Neural crest cell (in vitro differentiated cells): ENCODE measurements at regions not wholly inside any gene's neighbourhood (a gene's known extent, or its start where the extent isn't known, plus 50 kb on each side); places are given as distances from the start of the nearest gene placed in this dataset.

Experiments used
- DNase-seq: peaks from one replicate; pipeline ENCODE4 v3.0.0; 2021; ENCODE audit warnings: low read depth, mixed read lengths, low spot score
- H3K27ac Mint-ChIP-seq: one replicate; pipeline ENCODE4 v1.8.0; 2021; ENCODE audit warnings: mild to moderate bottlenecking, mixed read lengths; ENCODE audit not compliant: unreplicated experiment
- H3K27me3 Mint-ChIP-seq: 2 replicates; pipeline ENCODE4 v1.8.0; 2021; ENCODE audit warnings: low read depth, mild to moderate bottlenecking, mixed read lengths
- H3K36me3 Mint-ChIP-seq: 2 replicates; pipeline ENCODE4 v1.8.0; 2021; ENCODE audit warnings: low read depth, mild to moderate bottlenecking, mixed read lengths
- H3K4me1 Mint-ChIP-seq: 2 replicates; pipeline ENCODE4 v1.8.0; 2021; ENCODE audit warnings: mixed read lengths
- H3K4me3 Mint-ChIP-seq: one replicate; pipeline ENCODE4 v1.8.0; 2021; ENCODE audit warnings: mild to moderate bottlenecking, mixed read lengths
- H3K9me3 Mint-ChIP-seq: 2 replicates; pipeline ENCODE4 v1.8.0; 2021; ENCODE audit warnings: mixed read lengths
- CTCF ChIP-seq: fragments of 200-600 bp; sonication (generic); conservative IDR thresholded peaks from 2 replicates; pipeline ENCODE4 v1.5.0; 2021; ENCODE audit warnings: antibody characterized with exemption, mild to moderate bottlenecking

- Mint-ChIP-seq H3K4me3 (no peak overlapping the region), H3K4me1 (peaks cover 20% of the 10 kb centered on the region), H3K9me3 (no peaks in the 10 kb centered on the region), H3K36me3 (no peaks in the 10 kb centered on the region), H3K27me3 (peaks cover 38% of the 10 kb centered on the region), H3K27ac (no peak overlapping the region)
- DNase-seq: no peak
- no peak for TF ChIP-seq CTCF
Measured at GRCh38 chr1:30248373-30248772, 475.0 kb downstream of the MATN1 start.

GRCh38 chr1:30244801-30245200 is 478.6 kb downstream of the MATN1 start:
- Mint-ChIP-seq H3K4me1 (peaks cover 5% of the 10 kb centered on the region), H3K27me3 (peaks cover 39% of the 10 kb centered on the region)

GRCh38 chr1:30242722-30243457 is 480.5 kb downstream of the MATN1 start:
- no peak for DNase-seq
- Mint-ChIP-seq H3K27me3 (peaks cover 21% of the 10 kb centered on the region), H3K27ac (no peak overlapping the region), H3K36me3 (peaks cover 2% of the 10 kb centered on the region), H3K4me3 (no peak overlapping the region), H3K4me1 (no peaks in the 10 kb centered on the region), H3K9me3 (peaks cover 4% of the 10 kb centered on the region)
- TF ChIP-seq CTCF: no peak

More at GRCh38 chr1:30244801-30245200, 478.6 kb downstream of the MATN1 start:
- H3K36me3 Mint-ChIP-seq: no peaks in the 10 kb centered on the region
- DNase-seq: no peak
- no peak overlapping the region for H3K27ac Mint-ChIP-seq
- TF ChIP-seq CTCF: no peak
- H3K4me3 Mint-ChIP-seq: no peak overlapping the region
- no peaks in the 10 kb centered on the region for H3K9me3 Mint-ChIP-seq

- no peak for TF ChIP-seq CTCF
- Mint-ChIP-seq H3K4me3 (no peak overlapping the region), H3K9me3 (peaks cover 4% of the 10 kb centered on the region), H3K36me3 (peaks cover 2% of the 10 kb centered on the region), H3K27ac (no peak overlapping the region), H3K4me1 (no peaks in the 10 kb centered on the region), H3K27me3 (peaks cover 16% of the 10 kb centered on the region)
- DNase-seq: no peak
Measured at GRCh38 chr1:30242168-30242567, 481.2 kb downstream of the MATN1 start.

- H3K4me3 Mint-ChIP-seq: no peak overlapping the region
- peak overlapping the region; percentile 36 for H3K27ac Mint-ChIP-seq
- DNase-seq: no peak
- H3K36me3 Mint-ChIP-seq: peaks cover 2% of the 10 kb centered on the region
- TF ChIP-seq CTCF: no peak
- H3K4me1 Mint-ChIP-seq: no peaks in the 10 kb centered on the region
- H3K27me3 Mint-ChIP-seq: peaks cover 14% of the 10 kb centered on the region
- H3K9me3 Mint-ChIP-seq: peaks cover 4% of the 10 kb centered on the region
Measured at GRCh38 chr1:30241681-30242080, 481.7 kb downstream of the MATN1 start.
